ENCODE measurements at regions not wholly inside any gene's neighbourhood (a gene's known extent, or its start where the extent isn't known, plus 50 kb on each side); places are given as distances from the start of the nearest gene placed in this dataset.
A peak's percentile ranks its signal among the peaks of the same experiment; 100 is the strongest.

DNA sequence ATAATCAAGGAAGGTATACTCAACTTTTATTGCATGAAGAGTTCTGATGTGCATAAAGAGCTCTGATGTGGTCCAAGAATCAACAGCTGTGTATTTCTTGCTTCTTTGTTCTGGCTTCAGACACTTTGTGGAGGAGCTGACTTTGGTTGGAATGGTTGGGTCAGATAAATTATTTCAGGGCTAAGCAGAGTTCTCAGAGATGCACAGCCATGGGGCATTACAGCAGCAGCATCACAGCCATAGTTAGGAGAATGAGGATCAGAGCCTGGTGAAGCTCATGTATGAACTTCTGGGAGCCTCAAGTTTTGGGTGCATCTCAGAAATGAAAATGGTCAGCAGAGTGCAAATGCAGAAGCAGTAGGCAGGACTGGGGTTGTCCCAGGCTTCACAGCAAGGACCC is 267.4 kb upstream of the RUNX1 start:
- ATAC-seq (no peak), DNase-seq (no peak)
- no peaks in the 10 kb centered on the region for H3K9me3 ChIP-seq
- no peak overlapping the region for H3K27ac ChIP-seq
- intact Hi-C loops (cut with DNase I): no loop called here
- H3K4me1 ChIP-seq: no peaks in the 10 kb centered on the region
- no peaks in the 10 kb centered on the region for H3K27me3 ChIP-seq
- no peak overlapping the region for H3K4me3 ChIP-seq
- TF ChIP-seq, protein P1, sequence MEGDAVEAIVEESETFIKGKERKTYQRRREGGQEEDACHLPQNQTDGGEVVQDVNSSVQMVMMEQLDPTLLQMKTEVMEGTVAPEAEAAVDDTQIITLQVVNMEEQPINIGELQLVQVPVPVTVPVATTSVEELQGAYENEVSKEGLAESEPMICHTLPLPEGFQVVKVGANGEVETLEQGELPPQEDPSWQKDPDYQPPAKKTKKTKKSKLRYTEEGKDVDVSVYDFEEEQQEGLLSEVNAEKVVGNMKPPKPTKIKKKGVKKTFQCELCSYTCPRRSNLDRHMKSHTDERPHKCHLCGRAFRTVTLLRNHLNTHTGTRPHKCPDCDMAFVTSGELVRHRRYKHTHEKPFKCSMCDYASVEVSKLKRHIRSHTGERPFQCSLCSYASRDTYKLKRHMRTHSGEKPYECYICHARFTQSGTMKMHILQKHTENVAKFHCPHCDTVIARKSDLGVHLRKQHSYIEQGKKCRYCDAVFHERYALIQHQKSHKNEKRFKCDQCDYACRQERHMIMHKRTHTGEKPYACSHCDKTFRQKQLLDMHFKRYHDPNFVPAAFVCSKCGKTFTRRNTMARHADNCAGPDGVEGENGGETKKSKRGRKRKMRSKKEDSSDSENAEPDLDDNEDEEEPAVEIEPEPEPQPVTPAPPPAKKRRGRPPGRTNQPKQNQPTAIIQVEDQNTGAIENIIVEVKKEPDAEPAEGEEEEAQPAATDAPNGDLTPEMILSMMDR (IDR thresholded peaks at IDR 0.05): no peak
- TF ChIP-seq POLR2A (IDR thresholded peaks at IDR 0.05): no peak
- H3K36me3 ChIP-seq: no peaks in the 10 kb centered on the region

DNA sequence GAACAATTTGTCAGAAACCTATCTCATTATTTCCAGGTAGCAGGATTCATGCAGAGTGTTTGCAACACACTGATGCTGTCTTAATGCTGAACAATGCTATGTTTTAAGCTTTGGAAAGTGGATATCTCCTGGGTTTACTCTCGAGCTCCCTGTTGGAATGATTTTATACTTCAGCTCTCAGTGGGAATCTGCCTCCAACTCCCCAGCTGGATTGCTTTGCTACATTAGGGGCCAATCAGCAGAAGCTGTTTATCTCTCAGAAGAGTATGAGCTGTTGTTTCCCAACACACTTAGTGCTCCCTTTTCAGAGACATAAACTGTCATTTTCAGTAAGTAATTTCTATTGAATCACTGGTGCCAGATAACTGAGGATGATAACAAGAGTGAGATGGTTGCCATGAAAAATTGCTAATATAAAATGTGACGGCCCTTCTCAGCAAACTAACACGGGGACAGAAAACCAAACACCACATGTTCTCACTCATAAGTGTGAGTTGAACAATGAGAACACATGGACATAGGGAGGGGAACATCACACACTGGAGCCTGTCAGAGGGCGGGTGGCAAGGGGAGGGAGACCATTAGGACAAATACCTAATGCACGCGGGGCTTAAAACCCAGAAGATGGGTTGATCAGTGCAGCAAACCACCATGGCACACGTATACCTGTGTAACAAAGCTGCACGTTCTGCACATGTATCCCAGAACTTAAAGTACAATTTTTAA is 265.9 kb upstream of the RUNX1 start:
- no peaks in the 10 kb centered on the region for H3K36me3 ChIP-seq
- intact Hi-C loops (cut with DNase I): no loop called here
- ATAC-seq: no peak

DNA sequence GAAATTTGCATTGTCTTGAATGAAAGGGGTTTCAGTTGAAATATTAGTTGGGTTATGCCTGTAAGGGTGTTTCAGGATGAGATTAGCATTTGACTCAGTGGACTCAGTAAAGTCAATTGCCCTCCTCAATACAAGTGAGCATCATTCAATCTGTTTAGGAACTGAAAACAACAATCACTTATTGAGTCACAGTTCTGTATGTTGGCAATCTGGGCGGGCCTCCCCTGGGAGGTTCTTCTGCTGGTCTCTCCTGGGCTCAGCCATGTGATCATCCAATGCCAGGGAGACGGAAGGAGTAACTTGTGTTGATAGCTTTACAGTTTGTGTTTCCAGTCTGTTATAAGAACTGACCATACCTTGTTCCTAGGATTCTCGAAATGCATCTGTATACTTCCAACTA is 262.9 kb upstream of the RUNX1 start:
- no peaks in the 10 kb centered on the region for H3K9me3 ChIP-seq
- no peak for ATAC-seq
- no peak for DNase-seq
- WGBS (ENCODE audit: insufficient coverage, low coverage, low lambda C conversion rate, missing lambda C conversion rate): 75% methylated on average over 2 of the region's 3 CpGs
- H3K27me3 ChIP-seq: no peaks in the 10 kb centered on the region
- no peak overlapping the region for H3K27ac ChIP-seq
- no peaks in the 10 kb centered on the region for H3K4me1 ChIP-seq
- intact Hi-C loops (cut with DNase I): no loop called here
- H3K36me3 ChIP-seq: no peaks in the 10 kb centered on the region
- H3K4me3 ChIP-seq: no peak overlapping the region
- TF ChIP-seq, protein P1 (IDR thresholded peaks at IDR 0.05): no peak
- no peak for TF ChIP-seq POLR2A (IDR thresholded peaks at IDR 0.05)

More for the DNA sequence above, 265.9 kb upstream of the RUNX1 start:
- H3K27me3 ChIP-seq: no peaks in the 10 kb centered on the region
- H3K4me1 ChIP-seq: no peaks in the 10 kb centered on the region
- no peak overlapping the region for H3K4me3 ChIP-seq
- H3K9me3 ChIP-seq: no peaks in the 10 kb centered on the region
- no peak overlapping the region for H3K27ac ChIP-seq
- TF ChIP-seq, protein P1 (IDR thresholded peaks at IDR 0.05): no peak
- TF ChIP-seq POLR2A (IDR thresholded peaks at IDR 0.05): no peak
- WGBS (ENCODE audit: insufficient coverage, low coverage, low lambda C conversion rate, missing lambda C conversion rate): 61% methylated on average over 7 of the region's 8 CpGs
- no peak for DNase-seq

DNA sequence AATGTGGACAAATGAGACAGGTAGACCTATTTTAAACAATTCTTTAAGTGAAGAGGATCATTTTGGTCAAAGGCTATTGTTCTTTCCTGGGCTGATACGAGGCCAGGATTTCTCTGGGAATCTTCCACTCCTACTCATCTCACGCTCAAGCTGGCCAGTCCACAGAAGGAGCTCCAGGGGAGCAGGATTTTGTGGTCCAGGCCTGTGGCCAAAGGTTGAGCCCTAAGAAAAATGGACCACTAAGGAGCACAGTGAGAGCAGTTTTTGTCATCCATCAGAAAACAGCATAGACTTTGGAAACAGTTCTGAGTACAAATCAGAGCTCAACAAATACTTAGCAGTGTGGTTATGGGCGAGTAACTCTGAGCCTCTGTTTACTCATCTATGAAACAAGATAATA is 260.2 kb upstream of the RUNX1 start:
- no peak for ATAC-seq
- no peaks in the 10 kb centered on the region for H3K4me1 ChIP-seq
- TF ChIP-seq, protein P1 (IDR thresholded peaks at IDR 0.05): no peak
- TF ChIP-seq POLR2A (IDR thresholded peaks at IDR 0.05): no peak
- WGBS (ENCODE audit: insufficient coverage, low coverage, low lambda C conversion rate, missing lambda C conversion rate): 56% methylated on average over 3 of the region's 3 CpGs
- no peak overlapping the region for H3K27ac ChIP-seq
- intact Hi-C loops (cut with DNase I): no loop called here
- H3K27me3 ChIP-seq: no peaks in the 10 kb centered on the region
- no peaks in the 10 kb centered on the region for H3K9me3 ChIP-seq
- no peak overlapping the region for H3K4me3 ChIP-seq
- H3K36me3 ChIP-seq: no peaks in the 10 kb centered on the region
- no peak for DNase-seq

DNA sequence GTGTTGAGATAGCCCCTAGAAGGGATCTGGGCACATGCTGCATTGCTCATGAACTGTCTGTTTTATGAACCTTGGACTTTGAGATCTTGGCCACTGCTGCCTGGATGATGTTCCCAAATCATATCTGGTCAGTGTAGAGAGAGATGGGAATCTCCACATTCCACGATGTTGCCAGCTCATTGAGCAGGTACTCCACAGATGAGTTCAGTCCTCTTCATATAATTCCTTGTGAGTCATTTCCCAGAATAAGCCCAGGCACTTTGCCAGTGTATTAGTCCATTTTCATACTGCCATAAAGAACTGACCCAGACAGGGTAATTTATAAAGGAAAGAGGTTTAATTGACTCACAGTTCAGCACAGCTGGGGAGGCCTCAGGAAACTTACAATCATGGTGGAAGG is 254.0 kb upstream of the RUNX1 start:
- Histone ChIP-seq H3K4me3 (no peak overlapping the region), H3K4me1 (no peaks in the 10 kb centered on the region), H3K36me3 (no peaks in the 10 kb centered on the region), H3K9me3 (no peaks in the 10 kb centered on the region), H3K27ac (no peak overlapping the region), H3K27me3 (no peaks in the 10 kb centered on the region)
- TF ChIP-seq, protein P1 (IDR thresholded peaks at IDR 0.05): no peak
- no peak for TF ChIP-seq POLR2A (IDR thresholded peaks at IDR 0.05)
- no peak for DNase-seq
- 38% methylated on average over 1 of the region's 1 CpG for WGBS (ENCODE audit: insufficient coverage, low coverage, low lambda C conversion rate, missing lambda C conversion rate)
- intact Hi-C loops (cut with DNase I): no loop called here
- peak in 3 of 4 donors; percentile 28 to 74 (median 29) for ATAC-seq
